ENCODE measurements at regions not wholly inside any gene's neighbourhood (a gene's known extent, or its start where the extent isn't known, plus 50 kb on each side); places are given as distances from the start of the nearest gene placed in this dataset.

GRCh38 chr1:64318428-64318827 is 115.0 kb downstream of the UBE2U start:
- ATAC-seq (ENCODE audit: low read depth) (no peak), DNase-seq (no peak)
- no peak overlapping the region for H3K4me3 Mint-ChIP-seq
- H4K20me1 ChIP-seq (ENCODE audit: control insufficient read depth, insufficient read depth, low read length, poor library complexity, severe bottlenecking), result no peaks in the 10 kb centered on the region
- no peak overlapping the region for H3K27ac ChIP-seq (ENCODE audit: low read length in 2 of 2)
- ChIA-PET CTCF (no interaction called here), POLR2A (no interaction called here)
- TF ChIP-seq, protein P1, sequence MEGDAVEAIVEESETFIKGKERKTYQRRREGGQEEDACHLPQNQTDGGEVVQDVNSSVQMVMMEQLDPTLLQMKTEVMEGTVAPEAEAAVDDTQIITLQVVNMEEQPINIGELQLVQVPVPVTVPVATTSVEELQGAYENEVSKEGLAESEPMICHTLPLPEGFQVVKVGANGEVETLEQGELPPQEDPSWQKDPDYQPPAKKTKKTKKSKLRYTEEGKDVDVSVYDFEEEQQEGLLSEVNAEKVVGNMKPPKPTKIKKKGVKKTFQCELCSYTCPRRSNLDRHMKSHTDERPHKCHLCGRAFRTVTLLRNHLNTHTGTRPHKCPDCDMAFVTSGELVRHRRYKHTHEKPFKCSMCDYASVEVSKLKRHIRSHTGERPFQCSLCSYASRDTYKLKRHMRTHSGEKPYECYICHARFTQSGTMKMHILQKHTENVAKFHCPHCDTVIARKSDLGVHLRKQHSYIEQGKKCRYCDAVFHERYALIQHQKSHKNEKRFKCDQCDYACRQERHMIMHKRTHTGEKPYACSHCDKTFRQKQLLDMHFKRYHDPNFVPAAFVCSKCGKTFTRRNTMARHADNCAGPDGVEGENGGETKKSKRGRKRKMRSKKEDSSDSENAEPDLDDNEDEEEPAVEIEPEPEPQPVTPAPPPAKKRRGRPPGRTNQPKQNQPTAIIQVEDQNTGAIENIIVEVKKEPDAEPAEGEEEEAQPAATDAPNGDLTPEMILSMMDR (IDR thresholded peaks at IDR 0.05), result no peak
- TF ChIP-seq EZH2 (IDR thresholded peaks at IDR 0.05; ENCODE audit: borderline replicate concordance, insufficient read depth, low read depth, low read length, poor library complexity, severe bottlenecking), result no peak
- no peak overlapping the region for H3K4me2 ChIP-seq (replicated peaks; ENCODE audit: low read depth, low read length, poor library complexity, severe bottlenecking)
- H3K27ac Mint-ChIP-seq, result no peak overlapping the region
- no peaks in the 10 kb centered on the region for H3K9me3 Mint-ChIP-seq (ENCODE audit: insufficient read depth)
- peaks cover 0 to 2% (median 0%) of the 10 kb centered on the region in 4 experiments for H3K27me3 ChIP-seq (replicated peaks in 1 of 4; ENCODE audit: control extremely low read depth in 1 of 4, control insufficient read depth in 3 of 4, insufficient read depth in 4 of 4, low read length in 3 of 4)
- no peaks in the 10 kb centered on the region for H3K9me3 ChIP-seq (ENCODE audit: control extremely low read depth in 1 of 3, control insufficient read depth in 2 of 3, insufficient read depth in 1 of 3, low read length in 2 of 3)
- H3K4me3 ChIP-seq (ENCODE audit: control extremely low read depth in 1 of 5, extremely low read depth in 1 of 5, insufficient read depth in 1 of 5, low read depth in 2 of 5, low read length in 4 of 5), result no peak overlapping the region
- no peaks in the 10 kb centered on the region for H3K4me1 Mint-ChIP-seq
- no peak overlapping the region for H3K9ac ChIP-seq (ENCODE audit: low read length)
- H2AFZ ChIP-seq (ENCODE audit: insufficient read depth, low read depth, low read length, poor library complexity, severe bottlenecking), result no peak overlapping the region
- H3K36me3 ChIP-seq (replicated peaks in 1 of 2; ENCODE audit: control extremely low read depth in 1 of 2, control insufficient read depth in 1 of 2, extremely low read depth in 1 of 2, insufficient read depth in 2 of 2, low read length in 1 of 2), result no peaks in the 10 kb centered on the region
- H3K4me1 ChIP-seq (ENCODE audit: control insufficient read depth in 2 of 2, insufficient read depth in 2 of 2, low read length in 2 of 2), result no peaks in the 10 kb centered on the region
- no peaks in the 10 kb centered on the region for H3K79me2 ChIP-seq (ENCODE audit: control insufficient read depth, insufficient read depth, low read length)
- no CpG with 5 or more reads among the region's 3 CpGs for WGBS (ENCODE audit: insufficient coverage)
- intact Hi-C loops (cut with micrococcal nuclease), result no loop called here
- H3K27me3 Mint-ChIP-seq, result peaks cover 9% of the 10 kb centered on the region

GRCh38 chr1:64320007-64320406 is 116.6 kb downstream of the UBE2U start:
- no CpG with 5 or more reads among the region's 4 CpGs for WGBS (ENCODE audit: insufficient coverage)
- Histone ChIP-seq H2AFZ (ENCODE audit: insufficient read depth, low read depth, low read length, poor library complexity, severe bottlenecking) (no peak overlapping the region), H3K36me3 (replicated peaks in 1 of 2; ENCODE audit: control extremely low read depth in 1 of 2, control insufficient read depth in 1 of 2, extremely low read depth in 1 of 2, insufficient read depth in 2 of 2, low read length in 1 of 2) (no peaks in the 10 kb centered on the region), H3K27me3 (replicated peaks in 1 of 4; ENCODE audit: control extremely low read depth in 1 of 4, control insufficient read depth in 3 of 4, insufficient read depth in 4 of 4, low read length in 3 of 4) (peaks cover 0 to 5% (median 0%) of the 10 kb centered on the region in 4 experiments), H3K4me3 (ENCODE audit: control extremely low read depth in 1 of 5, extremely low read depth in 1 of 5, insufficient read depth in 1 of 5, low read depth in 2 of 5, low read length in 4 of 5) (no peak overlapping the region), H3K79me2 (ENCODE audit: control insufficient read depth, insufficient read depth, low read length) (no peaks in the 10 kb centered on the region), H4K20me1 (ENCODE audit: control insufficient read depth, insufficient read depth, low read length, poor library complexity, severe bottlenecking) (no peaks in the 10 kb centered on the region), H3K27ac (ENCODE audit: low read length in 2 of 2) (no peak overlapping the region), H3K9ac (ENCODE audit: low read length) (no peak overlapping the region), H3K4me2 (replicated peaks; ENCODE audit: low read depth, low read length, poor library complexity, severe bottlenecking) (no peak overlapping the region), H3K4me1 (ENCODE audit: control insufficient read depth in 2 of 2, insufficient read depth in 2 of 2, low read length in 2 of 2) (no peaks in the 10 kb centered on the region), H3K9me3 (ENCODE audit: control extremely low read depth in 1 of 3, control insufficient read depth in 2 of 3, insufficient read depth in 1 of 3, low read length in 2 of 3) (no peaks in the 10 kb centered on the region)
- Mint-ChIP-seq H3K4me3 (no peak overlapping the region), H3K9me3 (ENCODE audit: insufficient read depth) (no peaks in the 10 kb centered on the region), H3K27me3 (peaks cover 9% of the 10 kb centered on the region), H3K27ac (no peak overlapping the region), H3K4me1 (no peaks in the 10 kb centered on the region)
- ATAC-seq (ENCODE audit: low read depth) (no peak), DNase-seq (no peak)
- intact Hi-C loops (cut with micrococcal nuclease), result no loop called here
- CTCF ChIA-PET, result no interaction called here
- POLR2A ChIA-PET, result no interaction called here
- no peak for TF ChIP-seq EZH2 (IDR thresholded peaks at IDR 0.05; ENCODE audit: borderline replicate concordance, insufficient read depth, low read depth, low read length, poor library complexity, severe bottlenecking)
- TF ChIP-seq, protein P1 (IDR thresholded peaks at IDR 0.05), result no peak
